ENCODE measurements at regions not wholly inside any gene's neighbourhood (a gene's known extent, or its start where the extent isn't known, plus 50 kb on each side); places are given as distances from the start of the nearest gene placed in this dataset.

DNA sequence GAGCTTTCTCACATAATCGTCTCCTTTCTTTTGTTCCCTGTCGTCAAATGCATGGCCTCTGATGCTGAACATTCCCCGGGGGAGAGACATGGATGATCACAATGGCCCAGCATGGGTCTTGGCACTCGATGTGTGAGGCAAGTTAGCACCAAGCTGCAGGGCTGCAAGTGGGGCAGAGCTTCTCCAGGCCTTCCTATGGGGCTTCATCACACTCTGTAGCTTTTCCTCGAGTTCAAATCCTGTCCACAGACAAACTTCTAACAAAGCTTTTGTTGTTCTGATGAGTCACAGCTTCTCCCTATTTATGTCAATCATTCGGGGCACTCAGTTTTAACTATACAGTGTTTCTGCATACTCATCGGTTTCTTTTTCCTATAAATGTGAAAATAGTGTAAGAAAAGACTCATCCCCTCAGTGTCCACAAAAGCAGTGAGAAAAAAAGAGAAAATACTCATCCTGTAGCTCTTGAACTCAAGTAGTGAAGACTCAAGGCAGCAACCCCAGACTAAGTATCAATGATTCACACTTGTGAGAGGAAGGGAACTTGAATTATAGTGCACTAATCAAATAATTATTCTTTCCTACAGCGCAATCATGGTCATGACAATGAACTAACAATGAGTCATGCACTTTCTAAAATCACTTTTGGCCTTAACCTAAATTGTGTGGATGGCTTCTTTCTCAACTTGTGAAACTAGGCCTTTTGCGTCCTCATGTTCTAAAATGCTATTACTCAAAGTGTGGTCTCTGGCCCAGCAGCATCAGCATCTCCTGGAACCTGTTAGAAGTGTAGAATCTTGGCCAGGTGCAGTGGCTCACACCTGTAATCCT is 68.4 kb upstream of the NOX3 start:
- peak; percentile 54 for DNase-seq (ENCODE audit: low spot score)
- TF ChIP-seq, protein P1, sequence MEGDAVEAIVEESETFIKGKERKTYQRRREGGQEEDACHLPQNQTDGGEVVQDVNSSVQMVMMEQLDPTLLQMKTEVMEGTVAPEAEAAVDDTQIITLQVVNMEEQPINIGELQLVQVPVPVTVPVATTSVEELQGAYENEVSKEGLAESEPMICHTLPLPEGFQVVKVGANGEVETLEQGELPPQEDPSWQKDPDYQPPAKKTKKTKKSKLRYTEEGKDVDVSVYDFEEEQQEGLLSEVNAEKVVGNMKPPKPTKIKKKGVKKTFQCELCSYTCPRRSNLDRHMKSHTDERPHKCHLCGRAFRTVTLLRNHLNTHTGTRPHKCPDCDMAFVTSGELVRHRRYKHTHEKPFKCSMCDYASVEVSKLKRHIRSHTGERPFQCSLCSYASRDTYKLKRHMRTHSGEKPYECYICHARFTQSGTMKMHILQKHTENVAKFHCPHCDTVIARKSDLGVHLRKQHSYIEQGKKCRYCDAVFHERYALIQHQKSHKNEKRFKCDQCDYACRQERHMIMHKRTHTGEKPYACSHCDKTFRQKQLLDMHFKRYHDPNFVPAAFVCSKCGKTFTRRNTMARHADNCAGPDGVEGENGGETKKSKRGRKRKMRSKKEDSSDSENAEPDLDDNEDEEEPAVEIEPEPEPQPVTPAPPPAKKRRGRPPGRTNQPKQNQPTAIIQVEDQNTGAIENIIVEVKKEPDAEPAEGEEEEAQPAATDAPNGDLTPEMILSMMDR (conservative IDR thresholded peaks at IDR 0.05; ENCODE audit: low read depth): no peak
- CTCF ChIA-PET: no interaction called here
- peak overlapping the region; percentile 60 for H3K27ac ChIP-seq
- POLR2A ChIA-PET (ENCODE audit: low non-redundant PET): no interaction called here

- ChIA-PET POLR2A (ENCODE audit: low non-redundant PET) (no interaction called here), CTCF (no interaction called here)
- no peak overlapping the region for H3K27ac ChIP-seq
- TF ChIP-seq, protein P1 (conservative IDR thresholded peaks at IDR 0.05; ENCODE audit: low read depth): no peak
- DNase-seq (ENCODE audit: low spot score): no peak
These were observed 66.1 kb upstream of the NOX3 start for GRCh38 chr6:155521719-155522118.

DNA sequence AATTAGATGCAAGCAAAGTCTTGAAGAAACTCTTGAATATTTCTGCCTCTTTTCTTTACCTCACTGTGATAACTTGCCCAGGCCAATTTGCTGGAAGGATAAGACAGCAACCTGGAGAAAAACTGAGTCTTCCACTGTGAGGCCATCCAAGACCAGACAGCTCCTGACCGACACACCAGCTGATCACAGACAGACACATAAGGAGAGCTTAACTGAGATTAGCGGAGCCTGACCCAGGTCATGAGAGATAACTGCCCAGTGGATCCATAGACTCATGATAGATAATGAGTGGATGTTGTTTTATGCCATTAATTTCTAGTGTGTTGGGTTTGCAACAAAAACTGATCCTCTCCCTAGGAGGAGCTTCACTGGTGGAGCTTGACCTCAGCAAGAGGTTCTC is 64.4 kb upstream of the NOX3 start:
- POLR2A ChIA-PET (ENCODE audit: low non-redundant PET): no interaction called here
- CTCF ChIA-PET: no interaction called here
- no peak for DNase-seq (ENCODE audit: low spot score)
- no peak overlapping the region for H3K27ac ChIP-seq
- TF ChIP-seq, protein P1 (conservative IDR thresholded peaks at IDR 0.05; ENCODE audit: low read depth): no peak

DNA sequence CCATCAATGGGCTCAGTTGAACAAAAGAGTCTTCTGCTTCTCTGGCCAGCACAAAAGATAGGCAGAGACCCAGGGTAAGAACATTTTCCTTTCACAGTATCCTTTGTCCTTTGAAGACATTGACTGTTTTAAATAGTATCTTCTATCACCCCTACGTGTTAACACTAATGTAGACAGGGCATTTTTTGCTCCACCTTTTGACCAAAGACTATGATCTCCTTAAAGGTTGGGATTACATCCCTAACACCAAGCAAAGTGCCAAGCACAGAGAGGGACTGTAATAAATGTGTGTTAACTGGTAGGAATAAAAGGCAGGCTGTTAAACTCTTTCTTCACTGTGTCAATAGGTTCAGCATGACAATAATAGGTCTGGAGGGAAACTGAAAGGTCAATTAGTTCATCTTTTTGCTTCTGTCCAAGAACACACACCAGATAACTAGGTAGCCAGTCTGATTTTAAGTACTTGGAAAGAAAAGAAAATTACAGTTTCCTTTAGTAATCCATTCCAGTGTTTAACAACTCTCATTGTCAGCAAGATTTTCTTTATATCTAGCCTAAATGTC is 63.6 kb upstream of the NOX3 start:
- TF ChIP-seq, protein P1 (conservative IDR thresholded peaks at IDR 0.05; ENCODE audit: low read depth): no peak
- no peak for DNase-seq (ENCODE audit: low spot score)
- ChIA-PET POLR2A (ENCODE audit: low non-redundant PET) (no interaction called here), CTCF (no interaction called here)
- no peak overlapping the region for H3K27ac ChIP-seq

GRCh38 chr6:155517294-155517693 is 61.7 kb upstream of the NOX3 start:
- ChIA-PET POLR2A (ENCODE audit: low non-redundant PET) (no interaction called here), CTCF (no interaction called here)
- no peak overlapping the region for H3K27ac ChIP-seq
- TF ChIP-seq, protein P1 (conservative IDR thresholded peaks at IDR 0.05; ENCODE audit: low read depth): no peak
- no peak for DNase-seq (ENCODE audit: low spot score)

- CTCF ChIA-PET: no interaction called here
- POLR2A ChIA-PET (ENCODE audit: low non-redundant PET): no interaction called here
- TF ChIP-seq, protein P1 (conservative IDR thresholded peaks at IDR 0.05; ENCODE audit: low read depth): no peak
- no peak overlapping the region for H3K27ac ChIP-seq
- DNase-seq (ENCODE audit: low spot score): no peak
These were observed 55.2 kb upstream of the NOX3 start for GRCh38 chr6:155510879-155511278.

All from RWPE1 (cell line).